IgD-negative memory B cell (primary cell): ENCODE measurements at regions not wholly inside any gene's neighbourhood (a gene's known extent, or its start where the extent isn't known, plus 50 kb on each side); places are given as distances from the start of the nearest gene placed in this dataset.

ENCODE experiments used
- H3K27ac Mint-ChIP-seq, 3 donors: one replicate each; pipeline ENCODE4 v1.8.0; 2020 to 2022; ENCODE audit warnings: mild to moderate bottlenecking in 3 of 3, mixed read lengths in 3 of 3, moderate library complexity in 1 of 3
- H3K27me3 Mint-ChIP-seq: one replicate; pipeline ENCODE4 v1.8.0; 2021; ENCODE audit warnings: mixed read lengths
- H3K36me3 Mint-ChIP-seq: one replicate; pipeline ENCODE4 v1.8.0; 2020; ENCODE audit warnings: mild to moderate bottlenecking, mixed read lengths
- H3K4me1 Mint-ChIP-seq, 3 donors: one replicate each; pipeline ENCODE4 v1.8.0; 2020 to 2022; ENCODE audit warnings: mixed read lengths in 3 of 3, mild to moderate bottlenecking in 1 of 3
- H3K4me3 Mint-ChIP-seq, 4 donors: one replicate each; pipeline ENCODE4 v1.8.0; 2020 to 2022; ENCODE audit warnings: mild to moderate bottlenecking in 4 of 4, mixed read lengths in 4 of 4, moderate library complexity in 3 of 4
- H3K9me3 Mint-ChIP-seq, 3 donors: one replicate each; pipeline ENCODE4 v1.8.0; 2020 to 2021; ENCODE audit warnings: mixed read lengths in 3 of 3, mild to moderate bottlenecking in 1 of 3

GRCh38 chr1:38246955-38247952 lies 200.7 kb upstream of the POU3F1 start:
- Mint-ChIP-seq H3K4me1 (no peaks in the 10 kb centered on the region), H3K36me3 (no peaks in the 10 kb centered on the region), H3K4me3 (no peak overlapping the region), H3K9me3 (no peaks in the 10 kb centered on the region), H3K27ac (no peak overlapping the region), H3K27me3 (peaks cover 21% of the 10 kb centered on the region)

DNA sequence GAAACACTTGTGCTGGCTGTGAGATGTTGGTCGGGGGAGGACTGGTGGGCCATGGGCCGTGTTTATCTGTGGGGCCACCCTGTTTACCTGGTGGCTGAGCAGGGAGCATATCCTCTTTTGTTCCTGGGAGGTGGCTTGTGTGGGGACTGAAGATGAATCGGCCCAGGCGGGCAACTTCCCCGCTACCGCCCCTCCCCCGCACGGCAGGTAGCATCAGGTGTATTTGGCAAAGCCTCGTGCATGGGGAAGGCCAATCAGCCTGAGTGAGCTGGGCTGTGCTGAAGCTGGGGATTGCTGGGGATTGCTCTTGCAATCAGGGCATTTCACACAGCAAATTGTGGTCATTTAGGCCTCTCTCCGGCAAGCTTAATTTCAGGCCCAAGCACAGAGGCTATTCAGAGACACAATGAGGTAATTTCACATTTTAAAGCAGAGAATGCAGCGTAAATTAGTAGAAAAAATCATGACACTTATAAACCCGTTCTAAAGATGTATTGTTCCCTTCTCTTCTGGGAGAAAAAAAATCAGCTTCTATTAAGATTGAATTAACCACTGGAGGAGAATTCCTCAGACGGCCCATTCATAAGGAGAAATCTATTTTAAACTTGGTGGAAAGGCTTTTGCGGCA lies 197.7 kb upstream of the POU3F1 start:
- Mint-ChIP-seq H3K9me3 (no peaks in the 10 kb centered on the region), H3K36me3 (no peaks in the 10 kb centered on the region), H3K27ac (peak overlapping the region in 1 of 3 donors; percentile 72), H3K27me3 (peaks cover 7% of the 10 kb centered on the region), H3K4me3 (peak overlapping the region in 1 of 4 donors; percentile 28), H3K4me1 (no peaks in the 10 kb centered on the region)

GRCh38 chr1:38243106-38243505 lies 196.5 kb upstream of the POU3F1 start:
- H3K36me3 Mint-ChIP-seq: no peaks in the 10 kb centered on the region
- H3K27ac Mint-ChIP-seq: no peak overlapping the region
- no peaks in the 10 kb centered on the region for H3K9me3 Mint-ChIP-seq
- H3K4me1 Mint-ChIP-seq: no peaks in the 10 kb centered on the region
- H3K4me3 Mint-ChIP-seq: no peak overlapping the region
- H3K27me3 Mint-ChIP-seq: peaks cover 4% of the 10 kb centered on the region

DNA sequence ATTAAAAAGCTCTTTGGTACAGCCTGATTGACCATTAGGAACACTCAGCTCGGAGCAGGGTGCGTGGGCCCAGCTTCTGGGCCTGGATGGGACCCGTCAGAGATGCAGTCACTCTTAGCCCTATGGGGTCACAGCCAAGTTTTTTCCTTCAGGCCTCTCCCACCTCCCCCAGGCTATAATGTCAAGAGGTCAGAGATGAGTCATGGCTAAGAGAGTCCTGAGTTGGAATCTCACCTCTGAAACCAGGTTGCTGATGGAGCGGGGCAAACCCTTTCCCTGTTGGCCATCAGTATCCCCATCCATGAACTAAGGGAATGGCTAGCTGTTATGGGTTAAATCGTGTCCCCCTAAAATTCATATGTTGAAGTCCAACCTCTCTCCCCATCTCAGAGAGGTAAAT lies 195.9 kb upstream of the POU3F1 start:
- Mint-ChIP-seq H3K27ac (no peak overlapping the region), H3K9me3 (no peaks in the 10 kb centered on the region), H3K27me3 (no peaks in the 10 kb centered on the region), H3K4me3 (no peak overlapping the region), H3K36me3 (no peaks in the 10 kb centered on the region), H3K4me1 (no peaks in the 10 kb centered on the region)

DNA sequence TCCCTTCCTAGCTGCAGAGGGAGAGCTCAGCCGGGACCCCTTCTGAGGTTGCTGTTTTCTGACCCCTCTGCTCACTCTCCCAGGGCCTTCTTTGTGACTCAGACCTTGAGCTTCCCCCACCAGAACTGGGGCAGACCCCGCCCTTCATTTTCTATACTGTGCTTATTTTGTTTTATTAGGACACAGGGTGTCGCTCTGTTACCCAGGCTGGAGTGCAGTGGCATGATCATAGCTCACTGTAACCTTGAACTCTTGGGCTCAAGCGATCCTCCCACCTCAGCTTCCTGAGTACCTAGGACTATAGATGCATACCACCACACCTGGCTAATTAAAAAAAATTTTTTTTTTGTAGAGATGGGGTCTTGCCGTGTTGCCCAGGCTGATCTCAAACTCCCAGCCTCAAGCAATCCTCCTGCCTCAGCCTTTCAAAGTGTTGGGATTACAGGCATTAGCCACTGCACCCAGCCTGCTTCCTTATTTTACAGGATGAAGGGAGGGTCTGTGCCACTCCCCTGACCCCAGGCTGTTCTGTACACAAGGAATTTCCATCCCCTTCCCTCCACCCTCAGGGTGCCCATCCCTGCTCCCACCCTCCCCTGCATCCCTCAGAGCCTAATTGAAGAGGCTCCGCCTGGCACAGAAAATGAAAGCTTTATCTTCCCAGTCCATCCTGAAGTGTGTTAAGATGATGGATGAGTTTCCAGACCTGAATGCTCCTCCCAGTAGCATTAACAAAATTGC lies 195.2 kb upstream of the POU3F1 start:
- Mint-ChIP-seq H3K27ac (no peak overlapping the region), H3K36me3 (no peaks in the 10 kb centered on the region), H3K4me1 (no peaks in the 10 kb centered on the region), H3K9me3 (no peaks in the 10 kb centered on the region), H3K4me3 (no peak overlapping the region), H3K27me3 (no peaks in the 10 kb centered on the region)

- Mint-ChIP-seq H3K27me3 (peaks cover 7% of the 10 kb centered on the region), H3K4me3 (no peak overlapping the region), H3K9me3 (no peaks in the 10 kb centered on the region), H3K27ac (no peak overlapping the region), H3K4me1 (no peaks in the 10 kb centered on the region), H3K36me3 (no peaks in the 10 kb centered on the region)
Measured at GRCh38 chr1:38240618-38241017, 194.0 kb upstream of the POU3F1 start.

DNA sequence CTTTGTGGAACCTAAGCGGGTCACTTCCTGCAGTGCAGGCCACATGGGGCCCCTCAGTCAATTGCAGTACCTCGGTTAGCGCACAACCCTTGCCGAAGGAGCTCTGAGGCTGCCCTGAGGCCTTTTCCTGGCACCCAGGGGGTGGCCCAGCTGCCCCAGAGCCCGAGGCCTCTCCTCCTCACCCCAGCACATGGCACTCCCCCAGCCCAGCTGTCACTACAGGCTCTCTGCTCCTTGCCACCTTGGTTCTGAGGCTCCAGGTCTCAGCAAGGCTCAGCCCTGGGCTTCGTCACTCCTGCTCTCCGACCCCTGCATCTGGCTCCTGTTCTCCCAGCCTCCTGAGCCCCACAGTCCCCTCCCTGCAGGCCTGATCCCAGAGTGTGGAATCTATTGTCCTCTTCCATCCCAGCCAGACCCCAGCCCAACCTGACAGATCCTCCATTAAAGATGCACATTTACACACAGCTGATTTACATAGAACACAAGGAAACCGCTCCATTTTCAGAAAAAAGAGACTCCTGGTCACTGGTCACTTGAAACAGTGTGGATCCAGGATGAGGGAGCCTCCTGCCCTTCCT lies 192.8 kb upstream of the POU3F1 start:
- no peak overlapping the region for H3K4me3 Mint-ChIP-seq
- H3K4me1 Mint-ChIP-seq: no peaks in the 10 kb centered on the region
- no peaks in the 10 kb centered on the region for H3K36me3 Mint-ChIP-seq
- no peaks in the 10 kb centered on the region for H3K9me3 Mint-ChIP-seq
- H3K27me3 Mint-ChIP-seq: peaks cover 7% of the 10 kb centered on the region
- no peak overlapping the region for H3K27ac Mint-ChIP-seq

GRCh38 chr1:38238294-38238693 lies 191.7 kb upstream of the POU3F1 start:
- no peak overlapping the region for H3K27ac Mint-ChIP-seq
- H3K36me3 Mint-ChIP-seq: no peaks in the 10 kb centered on the region
- no peaks in the 10 kb centered on the region for H3K4me1 Mint-ChIP-seq
- no peak overlapping the region for H3K4me3 Mint-ChIP-seq
- H3K9me3 Mint-ChIP-seq: no peaks in the 10 kb centered on the region
- H3K27me3 Mint-ChIP-seq: peaks cover 7% of the 10 kb centered on the region

DNA sequence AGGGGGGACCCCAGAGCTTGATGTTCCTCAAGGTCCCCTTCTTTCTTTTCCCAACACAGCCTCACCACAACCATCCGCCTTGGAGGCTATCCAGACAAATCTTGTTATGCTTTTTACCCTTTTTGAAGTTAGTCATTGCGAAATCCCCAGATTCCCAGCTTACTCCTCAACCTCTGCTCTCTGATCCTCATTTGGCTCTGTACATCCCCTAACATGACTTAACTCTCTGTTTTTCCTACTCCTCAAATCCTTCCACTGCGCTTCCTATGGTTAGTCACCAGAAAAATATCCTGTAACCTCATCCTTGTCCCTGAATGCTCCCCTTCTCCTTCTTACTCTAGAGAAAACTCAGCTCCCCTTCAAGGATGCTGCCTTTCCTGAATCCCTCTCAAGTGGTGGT lies 189.1 kb upstream of the POU3F1 start:
- peaks cover 7% of the 10 kb centered on the region for H3K27me3 Mint-ChIP-seq
- H3K9me3 Mint-ChIP-seq: no peaks in the 10 kb centered on the region
- H3K4me1 Mint-ChIP-seq: no peaks in the 10 kb centered on the region
- H3K36me3 Mint-ChIP-seq: no peaks in the 10 kb centered on the region
- H3K27ac Mint-ChIP-seq: no peak overlapping the region
- no peak overlapping the region for H3K4me3 Mint-ChIP-seq

GRCh38 chr1:38231941-38232340 lies 185.3 kb upstream of the POU3F1 start:
- Mint-ChIP-seq H3K27me3 (peaks cover 7% of the 10 kb centered on the region), H3K9me3 (no peaks in the 10 kb centered on the region), H3K27ac (no peak overlapping the region)

DNA sequence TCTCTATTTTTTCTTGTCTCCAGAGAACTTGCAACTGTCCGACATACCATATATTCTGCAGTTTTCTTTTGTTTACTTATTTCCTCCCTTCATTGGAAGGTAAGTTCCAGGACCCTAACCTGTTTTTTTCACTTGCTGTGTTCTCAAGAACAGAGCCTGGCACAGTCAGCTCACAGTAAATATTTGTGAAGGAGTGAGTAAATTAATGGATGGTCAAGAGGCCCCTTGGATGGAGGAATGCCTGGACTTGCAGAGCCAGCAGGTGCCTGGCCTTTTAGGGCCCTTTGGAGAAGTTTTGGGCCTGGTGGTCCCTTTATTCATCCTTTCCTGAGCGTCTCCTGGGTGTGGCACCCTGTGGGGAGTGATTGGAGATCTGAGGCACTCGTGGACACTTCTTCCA lies 182.1 kb upstream of the POU3F1 start:
- Mint-ChIP-seq H3K4me3 (peak overlapping the region in 1 of 4 donors; percentile 1), H3K27me3 (no peaks in the 10 kb centered on the region), H3K9me3 (no peaks in the 10 kb centered on the region), H3K36me3 (no peaks in the 10 kb centered on the region), H3K4me1 (no peaks in the 10 kb centered on the region), H3K27ac (no peak overlapping the region)

More at GRCh38 chr1:38231941-38232340, 185.3 kb upstream of the POU3F1 start:
- H3K4me1 Mint-ChIP-seq: no peaks in the 10 kb centered on the region
- H3K4me3 Mint-ChIP-seq: no peak overlapping the region
- no peaks in the 10 kb centered on the region for H3K36me3 Mint-ChIP-seq

DNA sequence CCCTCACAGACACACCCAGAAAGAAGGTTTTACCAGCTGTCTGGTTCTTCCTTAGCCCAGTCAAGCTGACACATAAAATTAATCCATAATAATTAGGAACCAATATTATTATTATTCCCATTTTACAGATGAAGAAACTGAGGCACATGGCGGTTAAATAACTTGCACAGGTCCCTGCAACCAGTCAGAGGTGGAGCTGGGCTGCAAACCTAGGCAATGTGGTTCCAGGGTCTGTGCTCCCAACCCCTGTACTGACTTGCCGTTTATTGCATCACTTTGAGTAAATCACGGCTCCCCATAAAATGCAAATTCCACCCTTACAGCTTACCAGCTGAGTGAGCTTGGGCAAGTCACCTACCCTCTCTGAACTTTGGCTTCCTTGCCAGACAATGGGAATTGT lies 179.2 kb upstream of the POU3F1 start:
- no peaks in the 10 kb centered on the region for H3K4me1 Mint-ChIP-seq
- no peak overlapping the region for H3K4me3 Mint-ChIP-seq
- no peaks in the 10 kb centered on the region for H3K9me3 Mint-ChIP-seq

DNA sequence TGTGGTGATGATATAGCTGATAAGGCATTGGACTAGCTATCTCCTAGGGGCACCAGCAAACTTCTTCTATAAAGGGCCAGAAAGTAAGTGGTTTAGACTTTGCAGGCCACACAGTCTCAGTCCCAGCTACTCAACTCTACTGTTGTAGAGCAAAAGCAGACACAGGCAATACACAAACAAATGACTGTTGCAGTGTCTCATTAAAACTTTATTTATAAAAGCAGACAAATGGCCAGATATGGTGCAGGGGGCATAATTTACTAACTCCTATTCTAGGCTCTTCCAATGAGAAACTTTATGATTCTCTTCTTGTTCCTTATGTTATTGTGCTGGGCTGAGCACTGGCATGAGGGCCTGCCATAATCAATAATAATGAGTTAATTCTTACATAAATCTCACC lies 176.8 kb upstream of the POU3F1 start:
- H3K27me3 Mint-ChIP-seq: peaks cover 5% of the 10 kb centered on the region
- H3K4me1 Mint-ChIP-seq: no peaks in the 10 kb centered on the region
- no peak overlapping the region for H3K4me3 Mint-ChIP-seq
- H3K9me3 Mint-ChIP-seq: no peaks in the 10 kb centered on the region
- no peaks in the 10 kb centered on the region for H3K36me3 Mint-ChIP-seq
- H3K27ac Mint-ChIP-seq: no peak overlapping the region

More for the DNA sequence above, 179.2 kb upstream of the POU3F1 start:
- H3K27ac Mint-ChIP-seq: no peak overlapping the region
- no peaks in the 10 kb centered on the region for H3K27me3 Mint-ChIP-seq
- no peaks in the 10 kb centered on the region for H3K36me3 Mint-ChIP-seq

GRCh38 chr1:38222891-38223290 lies 176.3 kb upstream of the POU3F1 start:
- peaks cover 7% of the 10 kb centered on the region for H3K27me3 Mint-ChIP-seq
- no peak overlapping the region for H3K4me3 Mint-ChIP-seq
- no peaks in the 10 kb centered on the region for H3K9me3 Mint-ChIP-seq
- no peak overlapping the region for H3K27ac Mint-ChIP-seq
- no peaks in the 10 kb centered on the region for H3K4me1 Mint-ChIP-seq
- H3K36me3 Mint-ChIP-seq: no peaks in the 10 kb centered on the region
